Activated CD4-positive, alpha-beta memory T cell treated with anti-CD3 and anti-CD28 coated beads for 36 hours (primary cell): ENCODE measurements at regions not wholly inside any gene's neighbourhood (a gene's known extent, or its start where the extent isn't known, plus 50 kb on each side); places are given as distances from the start of the nearest gene placed in this dataset.
A peak's percentile ranks its signal among the peaks of the same experiment; 100 is the strongest.

ENCODE experiments used
- CTCF ChIA-PET: fragments of 350-600 bp; sonication (Branson Sonifier 250); formaldehyde crosslinking; loops from one replicate; lab custom pipeline; 2021; ENCODE audit warnings: antibody characterized with exemption, inconsistent platforms; lab: Charles Lee
- POLR2A ChIA-PET: fragments of 350-600 bp; sonication (Branson Sonifier 250); formaldehyde crosslinking; loops from one replicate; lab custom pipeline; 2021; ENCODE audit warnings: antibody characterized with exemption; lab: Charles Lee
- DNase-seq: peaks from one replicate; pipeline ENCODE4 v3.0.0-alpha.2; 2020
- H3K27ac Mint-ChIP-seq: one replicate; pipeline ENCODE4 v1.8.0; 2021; ENCODE audit warnings: mixed read lengths
- H3K27me3 Mint-ChIP-seq: one replicate; pipeline ENCODE4 v1.8.0; 2021; ENCODE audit warnings: mixed read lengths
- H3K36me3 Mint-ChIP-seq: one replicate; pipeline ENCODE4 v1.8.0; 2021; ENCODE audit warnings: mixed read lengths
- H3K4me1 Mint-ChIP-seq: one replicate; pipeline ENCODE4 v1.8.0; 2021; ENCODE audit warnings: low read depth, mixed read lengths
- H3K4me3 Mint-ChIP-seq: one replicate; pipeline ENCODE4 v1.8.0; 2021; ENCODE audit warnings: mild to moderate bottlenecking, mixed read lengths
- H3K9me3 Mint-ChIP-seq: one replicate; pipeline ENCODE4 v1.8.0; 2021; ENCODE audit warnings: mixed read lengths
- intact Hi-C: fragments of 100-400 bp; cut with micrococcal nuclease; formaldehyde crosslinking; loops from one replicate; pipeline ENCODE4 v1.15.1; 2023

GRCh38 chr12:67002720-67003119 is 266.4 kb upstream of the CAND1 start:
- Mint-ChIP-seq H3K9me3 (no peaks in the 10 kb centered on the region), H3K4me1 (no peaks in the 10 kb centered on the region), H3K4me3 (no peak overlapping the region), H3K27ac (no peak overlapping the region), H3K27me3 (no peaks in the 10 kb centered on the region), H3K36me3 (no peaks in the 10 kb centered on the region)
- CTCF ChIA-PET: no interaction called here
- POLR2A ChIA-PET: no interaction called here
- intact Hi-C loops: no loop called here
- DNase-seq: no peak

DNA sequence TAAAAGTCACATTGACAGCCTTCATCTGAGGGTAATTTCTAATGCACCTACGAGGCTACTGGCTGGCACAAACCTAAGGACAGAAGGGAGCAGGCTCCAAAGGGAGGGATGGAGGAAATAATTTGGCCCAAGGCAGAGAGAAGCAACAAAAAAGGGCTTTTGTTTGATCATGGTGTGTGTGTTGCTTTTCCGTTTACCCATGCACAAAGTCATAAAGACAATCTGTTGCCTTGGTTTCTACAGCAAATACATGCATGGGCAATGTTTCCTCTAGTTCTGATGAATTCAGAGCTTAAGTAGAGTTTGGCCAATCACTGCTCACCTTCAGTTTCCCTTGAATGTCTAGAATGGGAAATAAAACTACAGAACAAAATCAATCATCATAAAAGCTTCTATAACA is 262.5 kb upstream of the CAND1 start:
- H3K27ac Mint-ChIP-seq: no peak overlapping the region
- CTCF ChIA-PET: no interaction called here

DNA sequence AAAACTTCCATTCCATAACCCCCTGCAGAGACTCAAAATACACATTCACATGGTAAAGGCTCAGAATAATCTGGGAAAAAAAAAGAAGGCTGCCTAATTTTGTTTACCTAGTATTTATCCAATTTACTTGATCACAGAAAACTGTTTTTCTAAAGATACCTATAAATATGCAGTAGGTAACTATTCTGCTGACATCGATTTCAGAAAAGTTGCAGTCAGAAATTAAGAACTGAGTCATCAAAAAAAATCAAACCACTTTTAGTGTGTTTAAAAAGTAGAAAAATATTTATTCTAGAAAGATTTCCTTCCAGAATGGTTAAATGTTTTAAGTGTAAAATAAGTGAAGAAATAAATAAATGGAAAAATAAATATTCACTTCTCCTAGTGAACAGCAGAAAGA is 254.5 kb upstream of the CAND1 start:
- DNase-seq: no peak
- intact Hi-C loops: no loop called here
- no peak overlapping the region for H3K27ac Mint-ChIP-seq
- no peaks in the 10 kb centered on the region for H3K27me3 Mint-ChIP-seq
- ChIA-PET CTCF (interaction anchor here (1.5 kb wide), 1 partner anchor 11 kb away, joined by 4 read pairs; no protein-coding TSS in a partner anchor), POLR2A (no interaction called here)
- H3K4me3 Mint-ChIP-seq: no peak overlapping the region
- H3K36me3 Mint-ChIP-seq: no peaks in the 10 kb centered on the region
- H3K9me3 Mint-ChIP-seq: no peaks in the 10 kb centered on the region
- peaks cover 3% of the 10 kb centered on the region for H3K4me1 Mint-ChIP-seq

More for the DNA sequence above, 262.5 kb upstream of the CAND1 start:
- H3K4me3 Mint-ChIP-seq: no peak overlapping the region
- no peaks in the 10 kb centered on the region for H3K9me3 Mint-ChIP-seq
- POLR2A ChIA-PET: no interaction called here
- no peaks in the 10 kb centered on the region for H3K27me3 Mint-ChIP-seq
- no peaks in the 10 kb centered on the region for H3K36me3 Mint-ChIP-seq
- H3K4me1 Mint-ChIP-seq: no peaks in the 10 kb centered on the region
- intact Hi-C loops: no loop called here
- DNase-seq: no peak

DNA sequence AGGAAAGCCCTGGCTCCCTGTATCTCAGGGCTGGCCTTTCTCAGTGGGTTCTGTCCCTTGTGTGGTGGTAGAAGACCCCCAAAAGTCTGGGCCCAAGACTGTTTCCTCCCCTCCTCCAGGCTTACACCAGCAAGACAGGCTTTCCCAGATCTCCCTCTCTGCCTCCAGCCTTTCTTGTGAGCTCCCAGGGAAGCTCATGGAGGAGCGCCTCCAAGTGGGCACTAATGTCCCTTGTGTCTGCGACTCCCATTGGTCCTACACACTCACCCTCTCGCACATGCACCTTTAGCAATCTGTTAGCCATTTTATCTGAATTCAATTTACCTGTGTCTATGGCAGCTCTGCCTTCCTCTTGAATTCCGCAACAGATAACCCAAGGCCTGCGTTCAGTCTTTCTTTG is 251.1 kb upstream of the CAND1 start:
- H3K9me3 Mint-ChIP-seq: no peaks in the 10 kb centered on the region
- CTCF ChIA-PET: no interaction called here
- H3K27ac Mint-ChIP-seq: no peak overlapping the region
- H3K4me3 Mint-ChIP-seq: no peak overlapping the region
- no peak for DNase-seq
- POLR2A ChIA-PET: no interaction called here
- no peaks in the 10 kb centered on the region for H3K36me3 Mint-ChIP-seq
- H3K27me3 Mint-ChIP-seq: no peaks in the 10 kb centered on the region
- intact Hi-C loops: no loop called here
- H3K4me1 Mint-ChIP-seq: peaks cover 3% of the 10 kb centered on the region

DNA sequence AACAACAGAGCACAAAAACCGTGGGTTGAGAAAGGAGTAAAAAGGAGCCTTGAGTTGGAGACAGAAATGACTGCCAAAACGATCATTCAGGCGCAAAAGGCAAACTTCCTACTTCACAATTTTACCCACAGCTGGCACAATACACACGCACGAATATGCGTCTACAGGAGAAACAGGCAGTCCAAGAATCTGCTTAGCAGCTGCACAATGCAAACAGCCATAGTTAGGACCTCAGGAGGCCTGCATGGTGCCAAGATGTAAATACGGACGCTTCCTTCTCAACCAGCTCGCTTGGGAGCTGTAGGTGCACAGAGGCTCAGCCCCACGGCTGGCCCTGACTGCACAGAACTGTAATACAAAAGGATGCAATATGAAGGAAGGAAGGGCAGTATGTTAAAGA is 250.1 kb upstream of the CAND1 start:
- H3K9me3 Mint-ChIP-seq: no peaks in the 10 kb centered on the region
- peaks cover 3% of the 10 kb centered on the region for H3K4me1 Mint-ChIP-seq
- ChIA-PET CTCF (no interaction called here), POLR2A (interaction anchor here (0.6 kb wide), 1 partner anchor 1905 kb away, joined by 4 read pairs; no protein-coding TSS in a partner anchor)
- H3K27ac Mint-ChIP-seq: peak overlapping the region; percentile 14
- intact Hi-C loops: no loop called here
- no peaks in the 10 kb centered on the region for H3K27me3 Mint-ChIP-seq
- no peak for DNase-seq
- H3K4me3 Mint-ChIP-seq: no peak overlapping the region
- no peaks in the 10 kb centered on the region for H3K36me3 Mint-ChIP-seq

DNA sequence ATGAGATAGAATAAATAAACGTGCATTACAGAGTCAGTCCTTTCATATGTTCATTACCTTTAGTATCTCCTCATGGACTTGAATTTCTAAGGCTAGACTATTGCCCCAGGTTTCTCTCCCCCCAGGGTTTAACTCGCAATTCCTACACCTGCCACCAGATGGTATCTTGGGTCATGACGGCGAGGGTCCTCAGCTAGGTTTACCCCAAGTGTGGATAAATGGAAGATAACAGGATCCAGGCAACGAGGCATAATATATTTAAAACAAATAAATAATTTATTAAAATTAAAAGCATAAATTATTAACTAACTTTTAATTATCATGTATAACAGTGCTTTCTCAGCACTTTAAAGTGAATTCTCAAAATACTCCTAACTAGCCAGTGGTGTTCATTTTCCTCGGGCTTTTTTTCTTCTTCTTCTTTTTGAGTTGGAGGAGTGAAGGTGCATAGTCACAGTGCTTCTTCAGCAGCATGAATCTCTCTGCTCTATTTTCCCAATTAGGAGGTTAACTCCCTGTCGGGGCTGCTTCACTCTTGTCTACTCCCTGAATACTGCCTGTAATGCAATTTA is 243.5 kb upstream of the CAND1 start:
- Mint-ChIP-seq H3K4me3 (no peak overlapping the region), H3K36me3 (no peaks in the 10 kb centered on the region), H3K9me3 (no peaks in the 10 kb centered on the region), H3K27ac (no peak overlapping the region), H3K4me1 (no peaks in the 10 kb centered on the region), H3K27me3 (peaks cover 2% of the 10 kb centered on the region)
- CTCF ChIA-PET: interaction anchor here (0.5 to 1.8 kb wide), 12 partner anchors 9 to 1545 kb away, joined by 3 to 9 read pairs (median 3); no protein-coding TSS in a partner anchor
- POLR2A ChIA-PET: no interaction called here
- intact Hi-C loops: no loop called here
- peak; percentile 58 for DNase-seq

DNA sequence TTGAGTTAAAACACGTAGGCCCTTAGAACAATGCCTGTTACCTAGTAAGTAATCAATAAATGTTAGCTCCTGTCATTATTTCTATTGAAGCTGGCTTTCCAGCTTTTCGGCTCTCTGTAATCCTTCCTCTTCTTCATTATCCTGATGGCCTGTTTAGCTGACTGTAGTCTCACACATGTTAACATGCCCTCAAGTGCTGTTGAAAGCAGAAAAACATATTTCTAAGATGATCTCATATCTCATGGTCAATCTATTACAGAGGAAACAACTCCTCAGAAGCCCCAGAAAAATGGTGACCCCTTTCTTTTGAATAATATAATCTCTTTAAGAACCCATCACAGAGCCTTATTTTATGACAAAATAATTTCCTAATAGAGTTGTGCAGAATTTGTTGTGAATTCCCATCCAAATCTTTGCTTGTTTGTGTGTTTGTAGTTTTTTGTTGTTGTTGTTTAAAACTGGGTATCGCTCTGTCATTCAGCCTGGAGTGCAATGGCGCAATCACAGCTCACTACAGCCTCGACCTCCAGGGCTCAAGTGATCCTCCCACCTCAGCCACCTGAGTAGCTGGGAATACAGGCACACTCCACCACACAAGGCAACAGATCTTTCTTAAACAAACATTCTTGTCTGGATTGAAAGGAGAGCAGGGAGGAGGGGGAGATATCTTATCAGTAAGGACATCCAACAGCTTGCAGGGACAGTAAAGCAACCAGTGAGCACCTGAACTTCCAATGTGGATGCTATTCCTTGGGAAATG is 242.5 kb upstream of the CAND1 start:
- H3K4me1 Mint-ChIP-seq: no peaks in the 10 kb centered on the region
- H3K27me3 Mint-ChIP-seq: peaks cover 3% of the 10 kb centered on the region
- no peak overlapping the region for H3K4me3 Mint-ChIP-seq
- POLR2A ChIA-PET: no interaction called here
- intact Hi-C loops: no loop called here
- H3K9me3 Mint-ChIP-seq: no peaks in the 10 kb centered on the region
- no peak for DNase-seq
- H3K36me3 Mint-ChIP-seq: no peaks in the 10 kb centered on the region
- no peak overlapping the region for H3K27ac Mint-ChIP-seq
- CTCF ChIA-PET: interaction anchor here (0.6 to 1.8 kb wide), 10 partner anchors 8 to 946 kb away, joined by 3 to 9 read pairs (median 3); no protein-coding TSS in a partner anchor

GRCh38 chr12:67028529-67028928 is 240.6 kb upstream of the CAND1 start:
- no peak for DNase-seq
- Mint-ChIP-seq H3K4me1 (no peaks in the 10 kb centered on the region), H3K27me3 (peaks cover 5% of the 10 kb centered on the region), H3K36me3 (no peaks in the 10 kb centered on the region), H3K27ac (no peak overlapping the region), H3K4me3 (no peak overlapping the region), H3K9me3 (no peaks in the 10 kb centered on the region)
- POLR2A ChIA-PET: no interaction called here
- intact Hi-C loops: no loop called here
- CTCF ChIA-PET: no interaction called here

- H3K27me3 Mint-ChIP-seq: peaks cover 6% of the 10 kb centered on the region
- H3K4me3 Mint-ChIP-seq: no peak overlapping the region
- POLR2A ChIA-PET: no interaction called here
- peak; percentile 26 for DNase-seq
- H3K9me3 Mint-ChIP-seq: no peaks in the 10 kb centered on the region
- CTCF ChIA-PET: interaction anchor here (1.2 kb wide), 1 partner anchor 8 kb away, joined by 4 read pairs; no protein-coding TSS in a partner anchor
- intact Hi-C loops: no loop called here
- H3K4me1 Mint-ChIP-seq: no peaks in the 10 kb centered on the region
- H3K36me3 Mint-ChIP-seq: no peaks in the 10 kb centered on the region
- H3K27ac Mint-ChIP-seq: no peak overlapping the region
Measured at GRCh38 chr12:67034110-67034879, 234.9 kb upstream of the CAND1 start.

DNA sequence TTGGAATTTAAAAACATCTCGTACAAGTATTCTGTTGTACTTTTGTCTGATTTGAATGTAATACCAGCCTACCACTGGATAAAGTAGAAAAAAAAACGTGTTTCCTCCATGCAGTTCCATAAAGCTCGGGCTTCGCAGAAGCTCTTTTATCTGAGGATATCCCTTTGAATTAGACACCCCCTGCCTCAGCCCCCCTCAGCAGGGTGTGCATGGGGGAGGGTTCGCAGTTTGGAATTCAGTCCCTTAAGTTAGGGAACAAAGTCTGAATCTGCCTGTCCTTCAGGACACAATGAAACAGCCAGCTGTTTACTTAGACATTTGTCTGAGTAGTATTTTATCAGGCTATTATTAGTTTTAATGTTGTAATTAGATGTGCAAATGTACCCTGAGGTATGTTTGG is 234.0 kb upstream of the CAND1 start:
- H3K4me3 Mint-ChIP-seq: no peak overlapping the region
- POLR2A ChIA-PET: no interaction called here
- peaks cover under 1% of the 10 kb centered on the region for H3K4me1 Mint-ChIP-seq
- H3K36me3 Mint-ChIP-seq: no peaks in the 10 kb centered on the region
- no peak overlapping the region for H3K27ac Mint-ChIP-seq
- peaks cover 6% of the 10 kb centered on the region for H3K27me3 Mint-ChIP-seq
- no peak for DNase-seq
- CTCF ChIA-PET: interaction anchor here (1.2 kb wide), 1 partner anchor 9 kb away, joined by 4 read pairs; no protein-coding TSS in a partner anchor
- no peaks in the 10 kb centered on the region for H3K9me3 Mint-ChIP-seq
- intact Hi-C loops: no loop called here

GRCh38 chr12:67038486-67038885 is 230.7 kb upstream of the CAND1 start:
- intact Hi-C loops: no loop called here
- peaks cover 2% of the 10 kb centered on the region for H3K4me1 Mint-ChIP-seq

More at GRCh38 chr12:67038486-67038885, 230.7 kb upstream of the CAND1 start:
- H3K27ac Mint-ChIP-seq: no peak overlapping the region
- no peaks in the 10 kb centered on the region for H3K36me3 Mint-ChIP-seq
- DNase-seq: no peak
- no peak overlapping the region for H3K4me3 Mint-ChIP-seq
- peaks cover 6% of the 10 kb centered on the region for H3K27me3 Mint-ChIP-seq
- no peaks in the 10 kb centered on the region for H3K9me3 Mint-ChIP-seq
- CTCF ChIA-PET: interaction anchor here (0.8 kb wide), 1 partner anchor 13 kb away, joined by 4 read pairs; no protein-coding TSS in a partner anchor
- POLR2A ChIA-PET: no interaction called here
